Adrenal gland (tissue), 5 donors: ENCODE measurements at regions not wholly inside any gene's neighbourhood (a gene's known extent, or its start where the extent isn't known, plus 50 kb on each side); places are given as distances from the start of the nearest gene placed in this dataset.

Experiments
- CTCF ChIP-seq, 6 experiments: fragments of 450-650 bp in 4 of 6; fragments of 200-600 bp in 2 of 6; sonication (generic) in 1 of 6; IDR thresholded peaks; 1 replicate in 5 of 6; 2 replicates in 1 of 6; pipeline versions ENCODE4 v1.5.1 to v1.8.0; 2016 to 2021; ENCODE audit warnings: antibody characterized with exemption in 6 of 6, mild to moderate bottlenecking in 2 of 6, moderate library complexity in 1 of 6
- POLR2A ChIP-seq, 2 donors: fragments of 450-650 bp; IDR thresholded peaks; one replicate each; pipeline ENCODE4 v1.6.1; 2017; ENCODE audit warnings: antibody characterized with exemption in 2 of 2, mild to moderate bottlenecking in 2 of 2, moderate library complexity in 1 of 2
- donor health status: DM: no; HTN: no; CAD: no.

GRCh38 chr13:112010714-112011113, 56.2 kb upstream of the SOX1 start:
- TF ChIP-seq CTCF (IDR thresholded peaks at IDR 0.05) (no peak), POLR2A (IDR thresholded peaks at IDR 0.05) (no peak)
